Psoas muscle (tissue), 7 donors: ENCODE measurements at regions not wholly inside any gene's neighbourhood (a gene's known extent, or its start where the extent isn't known, plus 50 kb on each side); places are given as distances from the start of the nearest gene placed in this dataset.

ENCODE experiments used
- ATAC-seq, 4 donors: fragments of 200-7000 bp; cut with Tn5 transposase; one replicate each; pipeline ENCODE4 v1.9.1; 2020; ENCODE audit warnings: moderate library complexity in 3 of 4, mild to moderate bottlenecking in 2 of 4
- DNase-seq, 2 donors: peaks; one replicate each; pipeline ENCODE4 v3.0.0-alpha.2; 2020
- H3K27ac ChIP-seq: fragments of 200-600 bp; one replicate; pipeline ENCODE4 v1.8.0; 2022
- H3K27me3 ChIP-seq, 3 donors: fragments of 200-600 bp in 1 of 3; one replicate each; pipeline versions ENCODE4 v1.6.1 to v1.8.0; 2013 to 2022; ENCODE audit warnings: low read length in 2 of 3, mild to moderate bottlenecking in 2 of 3, moderate library complexity in 1 of 3; ENCODE audit not compliant: insufficient read depth in 3 of 3
- H3K36me3 ChIP-seq, 2 donors: fragments of 200-600 bp in 1 of 2; one replicate each; pipeline versions ENCODE4 v1.6.1 to v1.8.0; 2013 to 2022; ENCODE audit warnings: low read depth in 1 of 2, mild to moderate bottlenecking in 1 of 2, moderate library complexity in 1 of 2; ENCODE audit not compliant: insufficient read depth in 1 of 2
- H3K4me1 ChIP-seq: fragments of 200-600 bp; one replicate; pipeline ENCODE4 v1.8.0; 2022
- H3K4me3 ChIP-seq: fragments of 200-600 bp; one replicate; pipeline ENCODE4 v1.8.0; 2022; ENCODE audit warnings: mild to moderate bottlenecking
- H3K9me3 ChIP-seq: fragments of 200-600 bp; one replicate; pipeline ENCODE4 v1.8.0; 2022
- CTCF ChIP-seq: fragments of 200-600 bp; IDR thresholded peaks from one replicate; pipeline ENCODE4 v1.8.0; 2022; ENCODE audit warnings: antibody characterized with exemption
- WGBS, 3 donors: extraction: QIAGEN DNeasy Blood & Tissue Kit; methylation state at CpG; one replicate each; pipeline versions ENCODE4 v1.1.6 to v1.1.7; 2013; 5-methylcytosine and 5-hydroxymethylcytosine counted together
- intact Hi-C, 2 donors: fragments of 100-400 bp; cut with DNase I; formaldehyde crosslinking; loops; one replicate each; pipeline versions ENCODE4 v1.11.0 to v1.14.2; 2022
- donor health status: healthy with polysubstance abuse.
- donor health status: DM: no; HTN: no; CAD: no; lungs with moderate emphysema.
- donor health status: Bipolar disorder and iron deficiency.
- donor health status: healthy.
- donor health status: DM: yes; HTN: yes; CAD: no.
- donor health status: DM: no; HTN: no; CAD: no.
- donor health status: DM: yes; HTN: yes; CAD: no.

- ATAC-seq (no peak), DNase-seq (no peak)
- intact Hi-C loops = no loop called here
- Histone ChIP-seq H3K4me1 (no peaks in the 10 kb centered on the region), H3K9me3 (no peaks in the 10 kb centered on the region), H3K27me3 (peaks cover 0 to 54% (median 10%) of the 10 kb centered on the region in 3 donors), H3K4me3 (no peak overlapping the region), H3K27ac (no peak overlapping the region), H3K36me3 (no peaks in the 10 kb centered on the region)
- WGBS, 3 donors = 68 to 70% (median 70%) methylated on average over 2 of the region's 2 CpGs
- TF ChIP-seq CTCF = no peak
Measured at GRCh38 chr6:27760464-27760863, 151.7 kb downstream of the OR2B2 start.

- DNase-seq (no peak), ATAC-seq (no peak)
- no peak for TF ChIP-seq CTCF
- no peaks in the 10 kb centered on the region for H3K36me3 ChIP-seq
- 68 to 86% (median 76%) methylated on average over 1 of the region's 1 CpG for WGBS, 3 donors
- no peak overlapping the region for H3K4me3 ChIP-seq
- H3K4me1 ChIP-seq = no peaks in the 10 kb centered on the region
- H3K9me3 ChIP-seq = no peaks in the 10 kb centered on the region
- no peak overlapping the region for H3K27ac ChIP-seq
- H3K27me3 ChIP-seq = peaks cover 0 to 54% (median 10%) of the 10 kb centered on the region in 3 donors
- intact Hi-C loops = no loop called here
Measured at GRCh38 chr6:27759930-27760329, 152.3 kb downstream of the OR2B2 start.

- ATAC-seq (no peak), DNase-seq (no peak)
- TF ChIP-seq CTCF = no peak
- H3K9me3 ChIP-seq = no peaks in the 10 kb centered on the region
- H3K27ac ChIP-seq = no peak overlapping the region
- no peak overlapping the region for H3K4me3 ChIP-seq
- H3K4me1 ChIP-seq = no peaks in the 10 kb centered on the region
- WGBS, 3 donors = 79 to 85% (median 83%) methylated on average over 10 of the region's 10 CpGs
- H3K36me3 ChIP-seq = no peaks in the 10 kb centered on the region
- intact Hi-C loops = no loop called here
- H3K27me3 ChIP-seq = peaks cover 0 to 54% (median 10%) of the 10 kb centered on the region in 3 donors
Measured at GRCh38 chr6:27758491-27758890, 153.7 kb downstream of the OR2B2 start.

GRCh38 chr6:27757307-27757706, 154.9 kb downstream of the OR2B2 start:
- intact Hi-C loops = no loop called here
- peak in 1 of 2 donors; percentile 47 for DNase-seq
- no peak for ATAC-seq

More at GRCh38 chr6:27757307-27757706, 154.9 kb downstream of the OR2B2 start:
- Histone ChIP-seq H3K27me3 (peaks cover 0 to 47% (median 10%) of the 10 kb centered on the region in 3 donors), H3K36me3 (no peaks in the 10 kb centered on the region), H3K4me3 (peak overlapping the region; percentile 29), H3K27ac (no peak overlapping the region), H3K9me3 (no peaks in the 10 kb centered on the region), H3K4me1 (no peaks in the 10 kb centered on the region)
- WGBS, 3 donors = 12 to 22% (median 19%) methylated on average over 30 of the region's 30 CpGs
- TF ChIP-seq CTCF = no peak
